Stimulated activated CD4-positive, alpha-beta T cell treated with anti-CD3 and anti-CD28 coated beads, Interleukin-1b, Interleukin-23, amount 100 ng/mL, for 1 hour (primary cell): ENCODE measurements at regions not wholly inside any gene's neighbourhood (a gene's known extent, or its start where the extent isn't known, plus 50 kb on each side); places are given as distances from the start of the nearest gene placed in this dataset.

ENCODE experiments used
- DNase-seq, 2 donors: peaks; one replicate each; pipeline ENCODE4 v3.0.0-alpha.2; 2020; ENCODE audit warnings: low read depth in 2 of 2

- no peak for DNase-seq
Observed at GRCh38 chr20:40738976-40739375, 49.9 kb upstream of the MAFB start.

- no peak for DNase-seq
Observed at GRCh38 chr20:40739841-40740240, 50.8 kb upstream of the MAFB start.

GRCh38 chr20:40741507-40742106 lies 52.6 kb upstream of the MAFB start:
- DNase-seq, result no peak

- no peak for DNase-seq
Observed at GRCh38 chr20:40743141-40743775, 54.2 kb upstream of the MAFB start.

GRCh38 chr20:40744072-40744817 lies 55.2 kb upstream of the MAFB start:
- DNase-seq, result no peak

GRCh38 chr20:40744818-40745175 lies 55.8 kb upstream of the MAFB start:
- no peak for DNase-seq

GRCh38 chr20:40746251-40746650 lies 57.2 kb upstream of the MAFB start:
- DNase-seq, result no peak

- DNase-seq, result no peak
Observed at GRCh38 chr20:40748182-40748581, 59.1 kb upstream of the MAFB start.

GRCh38 chr20:40749985-40750506 lies 61.0 kb upstream of the MAFB start:
- DNase-seq, result no peak

GRCh38 chr20:40750541-40751035 lies 61.6 kb upstream of the MAFB start:
- DNase-seq, result no peak

GRCh38 chr20:40753472-40753871 lies 64.4 kb upstream of the MAFB start:
- DNase-seq, result no peak

GRCh38 chr20:40754339-40754943 lies 65.4 kb upstream of the MAFB start:
- DNase-seq, result no peak

GRCh38 chr20:40757087-40757486 lies 68.1 kb upstream of the MAFB start:
- no peak for DNase-seq

GRCh38 chr20:40758790-40759189 lies 69.8 kb upstream of the MAFB start:
- no peak for DNase-seq

GRCh38 chr20:40760399-40760798 lies 71.4 kb upstream of the MAFB start:
- DNase-seq, result no peak

GRCh38 chr20:40763646-40764295 lies 74.7 kb upstream of the MAFB start:
- no peak for DNase-seq

- DNase-seq, result no peak
Observed at GRCh38 chr20:40765814-40766480, 76.9 kb upstream of the MAFB start.

GRCh38 chr20:40766790-40767614 lies 78.0 kb upstream of the MAFB start:
- DNase-seq, result no peak

- DNase-seq, result no peak
Observed at GRCh38 chr20:40767615-40767924, 78.5 kb upstream of the MAFB start.

GRCh38 chr20:40768105-40768504 lies 79.1 kb upstream of the MAFB start:
- no peak for DNase-seq
